Pancreas (tissue), 10 donors: ENCODE measurements at regions not wholly inside any gene's neighbourhood (a gene's known extent, or its start where the extent isn't known, plus 50 kb on each side); places are given as distances from the start of the nearest gene placed in this dataset.

Source experiments
- ATAC-seq, 4 donors: fragments of 200-7000 bp; cut with Tn5 transposase; one replicate each; pipeline versions ENCODE4 v1.8.0 to v1.9.1; 2020; ENCODE audit warnings: mild to moderate bottlenecking in 4 of 4, moderate library complexity in 4 of 4
- DNase-seq, 6 donors: peaks; one replicate each; pipeline ENCODE4 v3.0.0-alpha.2; 2020
- FAIRE-seq: peaks from 2 replicates; lab custom pipeline; 2012; peaks lifted over from hg19 to GRCh38; lab: Jason Lieb, UNC
- H3K27ac ChIP-seq, 4 donors: fragments of 200-600 bp; sonication (generic); 1 replicate in 3 of 4; 2 replicates in 1 of 4; pipeline versions ENCODE4 v1.5.0 to v1.8.0; 2020
- H3K27me3 ChIP-seq, 4 donors: fragments of 200-600 bp; one replicate each; pipeline ENCODE4 v1.8.0; 2021
- H3K36me3 ChIP-seq, 3 donors: fragments of 200-600 bp; sonication (generic) in 1 of 3; one replicate each; pipeline versions ENCODE4 v1.5.0 to v1.8.0; 2020 to 2021
- H3K4me1 ChIP-seq, 3 donors: fragments of 200-600 bp; one replicate each; pipeline ENCODE4 v1.8.0; 2021
- H3K4me3 ChIP-seq, 4 donors: fragments of 200-600 bp; sonication (generic) in 2 of 4; one replicate each; pipeline versions ENCODE4 v1.5.0 to v1.8.0; 2020 to 2021
- H3K9me3 ChIP-seq, 4 donors: fragments of 200-600 bp; one replicate each; pipeline ENCODE4 v1.8.0; 2021
- WGBS, 2 donors: extraction: QIAGEN DNeasy Blood & Tissue Kit; methylation state at CpG; one replicate each; pipeline ENCODE4 v1.1.7; 2013; 5-methylcytosine and 5-hydroxymethylcytosine counted together
- intact Hi-C, 3 donors: fragments of 100-400 bp; cut with DNase I; formaldehyde crosslinking; loops; one replicate each; pipeline versions ENCODE4 v1.11.1 to v1.14.2; 2022
- TF ChIP-seq, protein P1 (sequence below), 4 donors: fragments of 200-600 bp; sonication (generic) in 3 of 4; IDR thresholded peaks; one replicate each; pipeline versions ENCODE4 v1.5.0 to v1.8.0; 2021; ENCODE audit warnings: antibody characterized with exemption in 4 of 4
- donor health status: healthy with polysubstance abuse.
- donor health status: DM: no; HTN: no; CAD: no; lungs with moderate emphysema.
- donor health status: DM: no; HTN: no; CAD: no.
- donor health status: control.
- donor health status: control.
- donor health status: Bipolar disorder and iron deficiency.
- donor health status: DM: yes; HTN: yes; CAD: no.
- donor health status: DM: no; HTN: no; CAD: no.
- donor health status: DM: no; HTN: no; CAD: no.
- donor health status: DM: yes; HTN: yes; CAD: no.

DNA sequence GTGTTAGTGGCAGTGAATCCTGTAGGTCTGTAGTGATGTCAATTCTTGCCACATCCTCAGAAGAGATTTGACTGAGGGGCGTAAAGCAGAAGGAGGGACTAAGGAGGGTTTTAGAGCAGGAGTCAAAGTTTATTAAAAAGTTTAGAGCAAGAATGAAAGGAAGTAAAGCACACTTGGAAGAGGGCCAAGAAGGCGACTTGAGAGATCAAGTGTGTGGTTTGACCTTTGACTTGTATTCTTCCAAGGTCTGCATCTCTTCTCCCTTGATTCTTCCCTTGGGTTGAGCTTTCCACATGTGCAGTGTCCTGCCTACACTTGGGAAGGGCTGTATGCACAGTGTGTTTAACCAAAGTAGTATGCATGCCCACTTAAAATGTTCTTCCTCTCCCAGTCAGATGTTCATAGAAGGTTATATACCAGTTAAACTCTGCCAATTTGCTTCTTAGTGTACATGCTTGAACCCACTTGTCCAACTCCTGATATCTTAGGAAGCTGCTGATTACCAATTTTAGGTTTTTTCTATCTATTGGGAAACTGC is 627.6 kb downstream of the MMUT start:
- Histone ChIP-seq H3K4me1 (no peaks in the 10 kb centered on the region), H3K27me3 (no peaks in the 10 kb centered on the region), H3K36me3 (no peaks in the 10 kb centered on the region), H3K9me3 (no peaks in the 10 kb centered on the region), H3K4me3 (no peak overlapping the region), H3K27ac (no peak overlapping the region)
- intact Hi-C loops: no loop called here
- ATAC-seq (no peak), FAIRE-seq (no peak), DNase-seq (no peak)
- TF ChIP-seq, protein P1, sequence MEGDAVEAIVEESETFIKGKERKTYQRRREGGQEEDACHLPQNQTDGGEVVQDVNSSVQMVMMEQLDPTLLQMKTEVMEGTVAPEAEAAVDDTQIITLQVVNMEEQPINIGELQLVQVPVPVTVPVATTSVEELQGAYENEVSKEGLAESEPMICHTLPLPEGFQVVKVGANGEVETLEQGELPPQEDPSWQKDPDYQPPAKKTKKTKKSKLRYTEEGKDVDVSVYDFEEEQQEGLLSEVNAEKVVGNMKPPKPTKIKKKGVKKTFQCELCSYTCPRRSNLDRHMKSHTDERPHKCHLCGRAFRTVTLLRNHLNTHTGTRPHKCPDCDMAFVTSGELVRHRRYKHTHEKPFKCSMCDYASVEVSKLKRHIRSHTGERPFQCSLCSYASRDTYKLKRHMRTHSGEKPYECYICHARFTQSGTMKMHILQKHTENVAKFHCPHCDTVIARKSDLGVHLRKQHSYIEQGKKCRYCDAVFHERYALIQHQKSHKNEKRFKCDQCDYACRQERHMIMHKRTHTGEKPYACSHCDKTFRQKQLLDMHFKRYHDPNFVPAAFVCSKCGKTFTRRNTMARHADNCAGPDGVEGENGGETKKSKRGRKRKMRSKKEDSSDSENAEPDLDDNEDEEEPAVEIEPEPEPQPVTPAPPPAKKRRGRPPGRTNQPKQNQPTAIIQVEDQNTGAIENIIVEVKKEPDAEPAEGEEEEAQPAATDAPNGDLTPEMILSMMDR (IDR thresholded peaks at IDR 0.05): no peak
- WGBS, 2 donors: 45 to 48% methylated on average over 2 of the region's 2 CpGs

DNA sequence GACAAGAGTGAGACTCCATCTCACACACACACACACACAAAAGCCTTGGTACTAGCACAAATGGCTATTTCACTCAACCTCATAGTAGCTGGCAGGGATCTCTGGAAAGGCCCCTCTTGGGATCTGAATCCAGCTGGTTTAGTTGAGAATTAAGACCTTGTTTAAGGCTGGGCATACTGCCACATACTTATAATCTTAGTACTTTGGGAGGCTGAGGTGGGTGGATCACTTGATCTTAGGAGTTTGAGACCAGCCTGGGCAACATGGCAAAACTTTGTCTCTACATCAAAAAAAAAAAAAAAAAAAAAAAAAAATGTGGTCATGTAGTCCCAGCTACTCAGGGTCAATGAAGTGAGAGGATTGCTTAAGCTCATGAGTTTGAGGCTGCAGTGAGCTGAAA is 628.3 kb downstream of the MMUT start:
- DNase-seq: no peak
- intact Hi-C loops: no loop called here
- Histone ChIP-seq H3K4me1 (no peaks in the 10 kb centered on the region), H3K27me3 (no peaks in the 10 kb centered on the region), H3K36me3 (no peaks in the 10 kb centered on the region), H3K27ac (no peak overlapping the region), H3K4me3 (no peak overlapping the region), H3K9me3 (no peaks in the 10 kb centered on the region)
- TF ChIP-seq, protein P1 (IDR thresholded peaks at IDR 0.05): no peak
- ATAC-seq: no peak
- no peak for FAIRE-seq

DNA sequence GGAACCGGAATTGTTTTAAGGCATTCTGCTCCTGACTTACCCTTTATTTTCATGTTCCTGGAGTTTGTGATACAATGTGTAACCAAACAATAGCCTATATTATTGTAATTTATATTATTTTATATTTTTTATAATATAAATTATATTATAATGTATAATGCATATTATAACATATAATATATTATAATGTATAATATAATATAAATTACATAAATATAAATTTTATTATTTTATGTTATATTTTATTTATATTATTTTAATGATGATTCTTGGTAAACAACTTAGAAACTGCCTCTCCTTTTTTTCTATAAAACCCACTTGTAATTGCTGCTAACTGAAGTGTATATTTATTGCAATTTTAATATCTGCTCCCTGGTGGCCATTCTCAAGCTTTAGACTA is 629.1 kb downstream of the MMUT start:
- Histone ChIP-seq H3K27ac (no peak overlapping the region), H3K9me3 (no peaks in the 10 kb centered on the region), H3K27me3 (no peaks in the 10 kb centered on the region), H3K4me1 (no peaks in the 10 kb centered on the region), H3K36me3 (no peaks in the 10 kb centered on the region), H3K4me3 (no peak overlapping the region)
- no peak for DNase-seq
- 89 to 93% methylated on average over 1 of the region's 1 CpG for WGBS, 2 donors
- TF ChIP-seq, protein P1 (IDR thresholded peaks at IDR 0.05): no peak
- ATAC-seq: no peak
- intact Hi-C loops: no loop called here
- peak; percentile 88 for FAIRE-seq

DNA sequence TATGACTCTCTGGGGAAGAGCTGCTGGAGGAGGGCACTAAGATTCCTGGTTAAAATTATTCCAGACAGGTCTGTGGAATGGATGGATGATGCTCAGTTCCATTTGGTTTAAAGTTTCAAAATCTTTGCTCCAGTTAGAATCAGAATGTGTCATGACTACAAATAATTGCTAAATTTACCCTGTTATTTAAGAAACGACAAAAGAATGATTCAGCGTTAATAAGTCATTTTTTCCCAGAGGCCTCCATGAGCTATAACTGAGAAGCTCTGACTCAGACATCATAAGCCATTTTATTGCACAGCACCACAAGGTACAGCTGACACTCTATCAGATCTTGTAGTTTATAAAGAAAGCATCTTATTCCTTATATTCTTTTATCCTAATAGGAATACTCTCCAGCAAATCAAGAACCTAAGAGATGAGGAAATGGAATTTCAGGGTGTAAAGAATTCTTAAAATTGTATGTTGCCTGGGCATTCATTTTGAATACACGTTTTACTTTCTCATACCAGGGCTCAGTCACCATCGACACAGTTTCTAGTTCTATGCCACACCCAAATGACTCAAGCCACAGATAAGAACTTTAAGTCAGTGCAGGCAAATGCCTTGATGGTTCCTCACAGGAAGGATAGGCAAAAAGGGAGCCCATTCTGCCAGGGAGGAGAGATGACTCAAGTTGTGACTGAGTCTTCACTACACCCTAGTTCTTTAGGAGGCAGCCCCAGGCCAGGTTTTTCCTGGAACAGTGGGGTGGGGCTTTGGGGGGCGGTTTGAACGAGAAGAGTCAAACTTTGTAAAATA is 636.0 kb downstream of the MMUT start:
- Histone ChIP-seq H3K36me3 (no peaks in the 10 kb centered on the region), H3K4me3 (no peak overlapping the region), H3K9me3 (no peaks in the 10 kb centered on the region), H3K4me1 (no peaks in the 10 kb centered on the region), H3K27ac (peak overlapping the region in 1 of 4 donors; percentile 5), H3K27me3 (no peaks in the 10 kb centered on the region)
- no peak for DNase-seq
- peak in 2 of 4 donors; percentile 64 to 69 for ATAC-seq
- TF ChIP-seq, protein P1 (IDR thresholded peaks at IDR 0.05): no peak
- 57 to 68% methylated on average over 6 of the region's 6 CpGs for WGBS, 2 donors
- intact Hi-C loops: no loop called here
- no peak for FAIRE-seq

DNA sequence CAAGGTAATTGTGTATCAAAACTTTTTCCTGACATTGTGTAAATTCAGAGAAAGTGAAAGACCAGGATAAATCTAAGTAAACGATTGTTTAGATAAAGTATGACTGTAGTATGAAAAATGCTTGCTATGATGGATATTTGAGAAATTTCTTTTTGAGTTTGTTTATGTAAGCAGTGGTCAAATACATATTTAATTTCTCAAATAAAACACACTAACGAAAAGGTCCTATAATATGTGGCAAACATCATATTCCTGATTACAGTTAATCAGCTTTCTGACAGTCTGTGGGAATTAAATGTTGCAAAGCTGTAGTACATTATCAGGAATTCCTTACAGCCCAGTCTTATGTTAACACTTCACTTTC is 636.9 kb downstream of the MMUT start:
- Histone ChIP-seq H3K36me3 (no peaks in the 10 kb centered on the region), H3K4me1 (no peaks in the 10 kb centered on the region), H3K27ac (no peak overlapping the region), H3K4me3 (no peak overlapping the region), H3K9me3 (no peaks in the 10 kb centered on the region), H3K27me3 (no peaks in the 10 kb centered on the region)
- ATAC-seq (no peak), FAIRE-seq (no peak), DNase-seq (no peak)
- 17 to 27% methylated on average over 2 of the region's 2 CpGs for WGBS, 2 donors
- intact Hi-C loops: no loop called here
- TF ChIP-seq, protein P1 (IDR thresholded peaks at IDR 0.05): no peak
